OCI-LY7 (cell line): ENCODE measurements at regions not wholly inside any gene's neighbourhood (a gene's known extent, or its start where the extent isn't known, plus 50 kb on each side); places are given as distances from the start of the nearest gene placed in this dataset.
"Not testable (repeated sequence)": the region's sequence is repeated elsewhere in the genome, so short reads cannot be mapped to it uniquely, and the experiment has no call there.

Source experiments
- BruUV-seq: library from RNA; stranded (reverse); fragments of 400-500 nt; replicated peaks from 2 replicates; lab custom pipeline; 2021; lab: Mats Ljungman, UMichigan
- CTCF ChIA-PET: fragments of 300-600 bp; sonication (Branson Sonifier 250); formaldehyde crosslinking; loops from one replicate; lab custom pipeline; 2022; ENCODE audit warnings: antibody characterized with exemption; ENCODE audit not compliant: unreplicated experiment; lab: Charles Lee
- POLR2A ChIA-PET: fragments of 300-600 bp; sonication (Branson Sonifier 250); formaldehyde crosslinking; loops from one replicate; lab custom pipeline; 2022; ENCODE audit warnings: antibody characterized with exemption; lab: Charles Lee
- DNase-seq: peaks from one replicate; pipeline ENCODE4 v3.0.0-alpha.2; 2015; ENCODE audit warnings: low spot score
- H2AFZ ChIP-seq: fragments of 200-600 bp; sonication (generic), shearing (Covaris generic); 2 replicates; pipeline ENCODE4 v1.6.1; 2014; ENCODE audit warnings: mild to moderate bottlenecking, antibody characterized with exemption, low read length, moderate library complexity
- H3K27ac ChIP-seq: fragments of 200-600 bp; sonication (generic); 2 replicates; pipeline ENCODE4 v1.5.1; 2014; ENCODE audit warnings: mixed run types, low read depth, mild to moderate bottlenecking, moderate library complexity, low read length, inconsistent platforms; ENCODE audit not compliant: poor library complexity, severe bottlenecking
- H3K36me3 ChIP-seq: fragments of 200-600 bp; sonication (generic); 2 replicates; pipeline ENCODE4 v1.6.1; 2014; ENCODE audit warnings: mild to moderate bottlenecking, antibody characterized with exemption, low read length, moderate library complexity, mixed read lengths; ENCODE audit not compliant: insufficient read depth
- H3K4me1 ChIP-seq: fragments of 200-600 bp; sonication (generic); 2 replicates; pipeline ENCODE4 v1.5.1; 2014; ENCODE audit warnings: mild to moderate bottlenecking, low read length; ENCODE audit not compliant: insufficient read depth, poor library complexity, severe bottlenecking
- H3K4me2 ChIP-seq: fragments of 200-600 bp; sonication (generic); 2 replicates; pipeline ENCODE4 v1.6.1; 2014; ENCODE audit warnings: mild to moderate bottlenecking, low read length
- H3K4me3 ChIP-seq: fragments of 200-600 bp; sonication (generic); 2 replicates; pipeline ENCODE4 v1.5.1; 2014; ENCODE audit warnings: mild to moderate bottlenecking, low read depth, low read length; ENCODE audit not compliant: poor library complexity, severe bottlenecking
- H3K79me2 ChIP-seq: fragments of 200-600 bp; sonication (generic); 2 replicates; pipeline ENCODE4 v1.6.1; 2016; ENCODE audit warnings: low read depth, mild to moderate bottlenecking, low read length, moderate library complexity, mixed read lengths; ENCODE audit not compliant: insufficient read depth
- H3K9me2 ChIP-seq: fragments of 200-600 bp; sonication (generic); 2 replicates; pipeline ENCODE4 v1.6.1; 2016; ENCODE audit warnings: mild to moderate bottlenecking, low read length, mixed read lengths; ENCODE audit not compliant: insufficient read depth
- H3K9me3 ChIP-seq: fragments of 200-600 bp; sonication (generic); 2 replicates; pipeline ENCODE4 v1.6.1; 2014; ENCODE audit warnings: mild to moderate bottlenecking, mixed run types, low read length, mixed read lengths
- H4K20me1 ChIP-seq: fragments of 200-600 bp; sonication (generic); 2 replicates; pipeline ENCODE4 v1.6.1; 2014; ENCODE audit warnings: mild to moderate bottlenecking, antibody characterized with exemption, low read length, moderate library complexity, mixed read lengths; ENCODE audit not compliant: insufficient read depth
- EZH2phosphoT487 ChIP-seq: fragments of 200-600 bp; sonication (generic); IDR thresholded peaks from 2 replicates; pipeline ENCODE4 v1.6.1; 2018; ENCODE audit warnings: low read depth, borderline replicate concordance, mild to moderate bottlenecking, mixed run types, antibody characterized with exemption, low read length, moderate library complexity, mixed read lengths
- intact Hi-C: fragments of 100-400 bp; cut with micrococcal nuclease; formaldehyde crosslinking; loops from one replicate; pipeline ENCODE4 v1.10.0; 2022; ENCODE audit not compliant: unreplicated experiment
- TF ChIP-seq, protein P1 (sequence below): fragments of 200-600 bp; sonication (generic); conservative IDR thresholded peaks from 2 replicates; pipeline ENCODE4 v1.5.1; 2014; ENCODE audit warnings: mild to moderate bottlenecking, antibody characterized with exemption, low read length, moderate library complexity, mixed read lengths

DNA sequence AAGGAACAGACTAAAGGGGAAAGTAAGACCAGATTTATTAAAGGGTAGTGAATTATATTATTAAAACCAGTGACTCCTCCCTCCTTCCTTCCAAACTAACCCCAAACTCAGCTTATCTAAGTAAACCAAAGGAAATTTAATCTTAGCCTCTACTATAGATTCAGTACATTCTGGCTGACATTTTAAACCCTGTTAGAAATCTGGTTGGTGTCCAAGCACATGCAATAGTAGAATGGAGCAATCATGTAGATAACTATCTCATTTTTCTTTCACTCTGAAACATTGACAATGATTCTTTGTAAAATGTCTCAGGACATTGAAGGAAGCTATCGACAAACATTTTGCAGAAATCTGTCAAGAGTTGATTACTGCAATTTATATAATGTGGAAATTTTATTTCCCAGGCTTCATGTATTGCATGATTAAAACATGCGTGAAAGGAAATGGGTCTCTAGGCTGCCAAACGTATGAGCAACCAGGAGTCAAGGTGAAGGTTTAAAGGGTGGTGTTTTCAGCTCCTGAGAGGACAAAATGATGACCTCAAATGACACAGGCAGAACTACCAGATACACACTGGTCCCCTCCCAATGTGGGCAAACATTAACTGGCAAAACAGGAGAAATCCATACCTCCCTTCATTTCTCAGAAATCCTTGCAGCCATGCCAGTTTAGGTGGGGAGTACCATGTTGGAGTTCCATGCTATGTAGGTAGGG lies 58.2 kb upstream of the RBM47 start:
- Histone ChIP-seq H3K79me2 (no peaks in the 10 kb centered on the region), H4K20me1 (no peaks in the 10 kb centered on the region), H3K36me3 (no peaks in the 10 kb centered on the region), H3K4me1 (no peaks in the 10 kb centered on the region), H3K27ac (no peak overlapping the region), H3K9me3 (no peaks in the 10 kb centered on the region), H2AFZ (no peak overlapping the region), H3K4me3 (no peak overlapping the region), H3K4me2 (no peak overlapping the region), H3K9me2 (no peaks in the 10 kb centered on the region)
- POLR2A ChIA-PET: interaction anchor here (0.5 to 0.6 kb wide), 2 partner anchors 131 to 274 kb away, joined by 5 read pairs; no protein-coding TSS in a partner anchor
- BruUV-seq: no TSS peak
- DNase-seq: no peak
- TF ChIP-seq, protein P1, sequence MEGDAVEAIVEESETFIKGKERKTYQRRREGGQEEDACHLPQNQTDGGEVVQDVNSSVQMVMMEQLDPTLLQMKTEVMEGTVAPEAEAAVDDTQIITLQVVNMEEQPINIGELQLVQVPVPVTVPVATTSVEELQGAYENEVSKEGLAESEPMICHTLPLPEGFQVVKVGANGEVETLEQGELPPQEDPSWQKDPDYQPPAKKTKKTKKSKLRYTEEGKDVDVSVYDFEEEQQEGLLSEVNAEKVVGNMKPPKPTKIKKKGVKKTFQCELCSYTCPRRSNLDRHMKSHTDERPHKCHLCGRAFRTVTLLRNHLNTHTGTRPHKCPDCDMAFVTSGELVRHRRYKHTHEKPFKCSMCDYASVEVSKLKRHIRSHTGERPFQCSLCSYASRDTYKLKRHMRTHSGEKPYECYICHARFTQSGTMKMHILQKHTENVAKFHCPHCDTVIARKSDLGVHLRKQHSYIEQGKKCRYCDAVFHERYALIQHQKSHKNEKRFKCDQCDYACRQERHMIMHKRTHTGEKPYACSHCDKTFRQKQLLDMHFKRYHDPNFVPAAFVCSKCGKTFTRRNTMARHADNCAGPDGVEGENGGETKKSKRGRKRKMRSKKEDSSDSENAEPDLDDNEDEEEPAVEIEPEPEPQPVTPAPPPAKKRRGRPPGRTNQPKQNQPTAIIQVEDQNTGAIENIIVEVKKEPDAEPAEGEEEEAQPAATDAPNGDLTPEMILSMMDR: no peak
- TF ChIP-seq EZH2phosphoT487: no peak
- CTCF ChIA-PET: no interaction called here
- intact Hi-C loops: no loop called here

DNA sequence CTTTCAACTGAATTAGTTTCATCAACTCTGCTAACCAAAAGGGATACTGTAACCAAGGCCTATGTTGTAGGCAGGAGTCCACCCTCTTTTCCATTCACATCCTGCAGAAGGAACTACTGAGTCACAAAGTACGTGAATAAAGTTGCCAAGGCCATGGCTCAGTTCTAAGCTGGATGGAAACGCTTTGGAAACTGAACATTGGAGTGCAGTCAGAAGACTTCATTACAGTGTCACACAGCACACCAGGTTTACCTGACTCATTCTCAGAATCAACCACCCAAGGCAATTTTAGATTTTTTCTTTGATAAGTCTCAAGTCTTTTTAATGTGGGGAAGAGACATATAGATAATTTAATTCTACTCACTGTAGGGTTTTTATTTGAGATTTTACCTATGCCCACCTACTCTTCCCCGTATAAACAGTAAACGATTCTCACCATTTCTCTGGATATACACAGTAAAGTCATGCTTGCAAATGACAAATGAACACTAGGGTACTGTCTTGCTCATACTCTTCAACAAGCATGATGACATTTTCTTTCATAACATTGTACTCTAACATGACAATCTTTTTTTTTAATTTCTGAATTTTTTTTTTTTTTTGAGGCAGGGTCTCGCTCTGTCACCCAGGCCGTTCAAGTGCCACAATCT lies 58.9 kb upstream of the RBM47 start:
- ChIA-PET POLR2A (interaction anchor here (0.5 to 0.7 kb wide), 5 partner anchors 10 to 1598 kb away, joined by 3 to 5 read pairs (median 3); no protein-coding TSS in a partner anchor), CTCF (no interaction called here)
- no TSS peak for BruUV-seq
- intact Hi-C loops: no loop called here
- Histone ChIP-seq H3K4me2 (no peak overlapping the region), H3K36me3 (no peaks in the 10 kb centered on the region), H3K27ac (no peak overlapping the region), H4K20me1 (no peaks in the 10 kb centered on the region), H3K79me2 (no peaks in the 10 kb centered on the region), H2AFZ (no peak overlapping the region), H3K9me3 (no peaks in the 10 kb centered on the region), H3K9me2 (no peaks in the 10 kb centered on the region), H3K4me1 (no peaks in the 10 kb centered on the region), H3K4me3 (no peak overlapping the region)
- DNase-seq: no peak
- no peak for TF ChIP-seq EZH2phosphoT487

DNA sequence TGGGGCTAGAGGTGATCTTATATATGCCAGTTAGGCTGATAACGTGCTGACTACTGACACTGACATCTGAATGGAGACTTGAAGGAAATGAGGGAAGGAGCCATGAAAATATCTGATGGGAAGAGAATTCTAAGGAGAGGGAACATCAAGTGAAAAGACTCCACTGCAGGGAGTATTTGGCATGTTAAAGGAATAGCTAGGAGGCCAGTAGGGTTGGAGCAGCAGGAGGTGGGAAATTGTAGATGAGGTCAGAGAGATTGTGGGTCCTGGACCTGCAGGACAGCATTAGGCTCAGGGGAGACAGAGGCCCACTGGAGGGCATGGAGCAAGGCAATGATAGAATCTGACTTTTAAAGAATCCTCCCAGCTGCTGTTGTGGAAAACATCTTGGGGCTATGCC lies 55.8 kb upstream of the NSUN7 start:
- TF ChIP-seq, protein P1: no peak
- POLR2A ChIA-PET: interaction anchor here (0.9 kb wide), 1 partner anchor 18 kb away, joined by 3 read pairs; no protein-coding TSS in a partner anchor

DNA sequence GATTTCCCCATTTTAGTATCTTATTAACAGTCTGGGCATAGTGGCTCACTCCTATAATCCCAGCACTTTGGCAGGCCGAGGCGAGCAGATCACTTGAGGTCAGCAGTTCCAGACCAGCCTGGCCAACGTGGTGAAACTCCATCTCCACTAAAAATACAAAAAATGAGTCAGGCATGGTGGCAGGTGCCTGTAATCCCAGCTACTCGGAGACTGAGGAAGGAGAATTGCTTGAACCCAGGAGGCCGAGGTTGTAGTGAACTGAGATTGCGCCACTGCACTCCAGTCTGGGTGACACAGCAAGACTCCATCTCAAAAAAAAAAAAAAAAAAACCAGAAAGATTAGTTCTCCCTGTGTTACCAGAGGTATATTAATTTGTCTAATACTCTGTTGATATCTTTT lies 52.3 kb upstream of the NSUN7 start:
- H4K20me1 ChIP-seq, H3K4me2 ChIP-seq, H2AFZ ChIP-seq, H3K4me3 ChIP-seq, CTCF ChIA-PET, H3K79me2 ChIP-seq, H3K4me1 ChIP-seq, H3K9me3 ChIP-seq, BruUV-seq, H3K27ac ChIP-seq, DNase-seq, H3K9me2 ChIP-seq, H3K36me3 ChIP-seq, intact Hi-C loops: not testable (repeated sequence)
- POLR2A ChIA-PET: interaction anchor here (0.6 to 0.7 kb wide), 2 partner anchors 108 to 205 kb away, joined by 3 to 5 read pairs; no protein-coding TSS in a partner anchor

More for the DNA sequence above, 55.8 kb upstream of the NSUN7 start:
- no TSS peak for BruUV-seq
- Histone ChIP-seq H3K9me2 (no peaks in the 10 kb centered on the region), H3K9me3 (no peaks in the 10 kb centered on the region), H2AFZ (no peak overlapping the region), H3K4me3 (no peak overlapping the region), H3K79me2 (no peaks in the 10 kb centered on the region), H3K27ac (no peak overlapping the region), H3K36me3 (no peaks in the 10 kb centered on the region), H3K4me2 (no peak overlapping the region), H4K20me1 (no peaks in the 10 kb centered on the region), H3K4me1 (no peaks in the 10 kb centered on the region)
- DNase-seq: no peak
- CTCF ChIA-PET: no interaction called here
- intact Hi-C loops: no loop called here
